Neuronal stem cell (in vitro differentiated cells): ENCODE measurements at regions not wholly inside any gene's neighbourhood (a gene's known extent, or its start where the extent isn't known, plus 50 kb on each side); places are given as distances from the start of the nearest gene placed in this dataset.

Experiments used
- DNase-seq: peaks from one replicate; pipeline ENCODE4 v3.0.0-alpha.2; 2013; ENCODE audit warnings: low spot score
- H2AFZ ChIP-seq: one replicate; pipeline ENCODE4 v1.6.1; 2013; ENCODE audit warnings: mild to moderate bottlenecking, low read length, inconsistent platforms
- H2AK5ac ChIP-seq: 2 replicates; pipeline ENCODE4 v1.6.1; 2013; ENCODE audit warnings: low read depth, mild to moderate bottlenecking, inconsistent platforms, low read length, moderate library complexity, mixed read lengths
- H2BK120ac ChIP-seq: 2 replicates; pipeline ENCODE4 v1.6.1; 2013; ENCODE audit warnings: low read depth, mild to moderate bottlenecking, inconsistent platforms, low read length, moderate library complexity, mixed read lengths
- H2BK12ac ChIP-seq: one replicate; pipeline ENCODE4 v1.6.1; 2013; ENCODE audit warnings: low read length, inconsistent platforms
- H2BK15ac ChIP-seq: 2 replicates; pipeline ENCODE4 v1.6.1; 2013; ENCODE audit warnings: mild to moderate bottlenecking, low read length, inconsistent platforms, mixed read lengths
- H2BK5ac ChIP-seq: one replicate; pipeline ENCODE4 v1.6.1; 2013; ENCODE audit warnings: inconsistent platforms, mild to moderate bottlenecking, low read length, moderate library complexity
- H3K14ac ChIP-seq: one replicate; pipeline ENCODE4 v1.6.1; 2013; ENCODE audit warnings: low read length, inconsistent platforms
- H3K18ac ChIP-seq: 2 replicates; pipeline ENCODE4 v1.6.1; 2013; ENCODE audit warnings: low read length, inconsistent platforms
- H3K23ac ChIP-seq: 2 replicates; pipeline ENCODE4 v1.6.1; 2013; ENCODE audit warnings: low read depth, mild to moderate bottlenecking, mixed read lengths, low read length, inconsistent platforms; ENCODE audit not compliant: poor library complexity
- H3K27ac ChIP-seq: replicated peaks from 3 replicates; pipeline ENCODE4 v1.5.1; 2013; ENCODE audit warnings: low read length, inconsistent platforms
- H3K27me3 ChIP-seq, 3 experiments: 2 replicates each; pipeline ENCODE4 v1.6.1; 2013; ENCODE audit warnings: low read length in 3 of 3, mild to moderate bottlenecking in 2 of 3, inconsistent platforms in 1 of 3, low read depth in 1 of 3, mixed read lengths in 1 of 3, moderate library complexity in 1 of 3; ENCODE audit not compliant: control insufficient read depth in 3 of 3, insufficient read depth in 3 of 3
- H3K36me3 ChIP-seq, 2 donors: replicated peaks in 1 of 2; 2 replicates each; pipeline ENCODE4 v1.6.1; 2013; ENCODE audit warnings: low read length in 2 of 2; ENCODE audit not compliant: control insufficient read depth in 2 of 2, insufficient read depth in 2 of 2
- H3K4ac ChIP-seq: 2 replicates; pipeline ENCODE4 v1.6.1; 2013; ENCODE audit warnings: inconsistent platforms, mild to moderate bottlenecking, low read length, moderate library complexity
- H3K4me1 ChIP-seq, 2 donors: 1 replicate in 1 of 2; 2 replicates in 1 of 2; pipeline ENCODE4 v1.6.1; 2013; ENCODE audit warnings: low read length in 2 of 2, low read depth in 1 of 2; ENCODE audit not compliant: control insufficient read depth in 2 of 2, insufficient read depth in 1 of 2
- H3K4me2 ChIP-seq: one replicate; pipeline ENCODE4 v1.6.1; 2013; ENCODE audit warnings: mild to moderate bottlenecking, low read length, inconsistent platforms; ENCODE audit not compliant: insufficient read depth, poor library complexity, severe bottlenecking
- H3K4me3 ChIP-seq, 2 donors: 2 replicates each; pipeline ENCODE4 v1.5.1; 2013; ENCODE audit warnings: low read length in 2 of 2, mild to moderate bottlenecking in 2 of 2, inconsistent platforms in 1 of 2, moderate library complexity in 1 of 2
- H3K79me1 ChIP-seq: one replicate; pipeline ENCODE4 v1.6.1; 2013; ENCODE audit warnings: low read depth, mild to moderate bottlenecking, inconsistent platforms, low read length, moderate library complexity
- H3K9ac ChIP-seq: one replicate; pipeline ENCODE4 v1.6.1; 2013; ENCODE audit warnings: mild to moderate bottlenecking, low read depth, low read length, inconsistent platforms; ENCODE audit not compliant: poor library complexity
- H3K9me3 ChIP-seq, 2 donors: replicated peaks in 1 of 2; 2 replicates each; pipeline versions ENCODE3 to v1.6.1; 2013; ENCODE audit warnings: low read length in 2 of 2, mild to moderate bottlenecking in 2 of 2, inconsistent platforms in 1 of 2, low read depth in 1 of 2, mixed read lengths in 1 of 2, moderate library complexity in 1 of 2; ENCODE audit not compliant: control insufficient read depth in 2 of 2, insufficient read depth in 1 of 2
- H4K8ac ChIP-seq: one replicate; pipeline ENCODE4 v1.6.1; 2013; ENCODE audit warnings: low read depth, mild to moderate bottlenecking, inconsistent platforms, low read length, moderate library complexity
- H4K91ac ChIP-seq: one replicate; pipeline ENCODE4 v1.6.1; 2013; ENCODE audit warnings: low read length, low read depth, mild to moderate bottlenecking, inconsistent platforms; ENCODE audit not compliant: poor library complexity
- WGBS, 2 donors: extraction: QIAGEN DNeasy Blood & Tissue Kit; methylation state at CpG; one replicate each; pipeline ENCODE4 v1.1.7; 2013; ENCODE audit warnings: missing lambda C conversion rate in 2 of 2, mixed read lengths in 1 of 2; ENCODE audit not compliant: insufficient read length in 2 of 2, insufficient replicate concordance in 1 of 2; ENCODE audit errors: extremely low coverage in 2 of 2; 5-methylcytosine and 5-hydroxymethylcytosine counted together

- Histone ChIP-seq H3K4ac (no peak overlapping the region), H3K18ac (no peak overlapping the region), H3K9ac (no peak overlapping the region), H3K36me3 (no peaks in the 10 kb centered on the region), H2AK5ac (no peak overlapping the region), H2BK12ac (no peak overlapping the region), H2BK5ac (no peak overlapping the region), H2AFZ (no peak overlapping the region), H3K27ac (no peak overlapping the region), H3K4me1 (no peaks in the 10 kb centered on the region), H3K4me3 (no peak overlapping the region), H3K14ac (no peak overlapping the region), H2BK120ac (no peak overlapping the region), H3K27me3 (peaks cover 0 to 2% (median 0%) of the 10 kb centered on the region in 3 experiments), H3K23ac (no peak overlapping the region), H3K4me2 (no peak overlapping the region), H3K79me1 (no peaks in the 10 kb centered on the region), H4K8ac (no peak overlapping the region), H4K91ac (no peak overlapping the region), H3K9me3 (peaks cover 0 to 2% of the 10 kb centered on the region in 2 donors), H2BK15ac (no peak overlapping the region)
- DNase-seq: no peak
- WGBS, 2 donors: no CpG with 5 or more reads among the region's 4 CpGs
Measured at GRCh38 chr1:96075704-96076455, 645.7 kb upstream of the PTBP2 start.

DNA sequence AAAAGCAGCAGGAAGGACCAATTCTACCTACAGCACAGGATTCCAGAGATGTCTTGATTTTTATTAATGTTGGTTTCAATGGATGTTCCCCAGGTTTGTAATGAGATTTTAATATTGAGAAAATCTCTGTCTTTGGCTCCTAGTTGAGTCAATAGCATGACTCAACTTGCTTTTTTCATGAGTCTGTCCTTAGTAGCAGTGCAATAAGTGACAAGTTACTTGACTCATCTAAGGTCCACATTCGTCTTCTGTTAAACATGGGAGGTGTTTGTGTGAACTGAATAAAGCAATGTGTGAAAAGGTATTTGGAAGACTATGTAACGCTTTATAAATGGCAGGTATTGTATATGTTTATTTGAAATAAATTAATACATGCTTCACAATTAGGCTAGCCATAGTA, 645.0 kb upstream of the PTBP2 start:
- Histone ChIP-seq H3K14ac (no peak overlapping the region), H2BK120ac (no peak overlapping the region), H4K8ac (no peak overlapping the region), H3K4me2 (no peak overlapping the region), H3K4ac (no peak overlapping the region), H3K27ac (no peak overlapping the region), H4K91ac (no peak overlapping the region), H3K18ac (no peak overlapping the region), H3K4me3 (no peak overlapping the region), H2AK5ac (no peak overlapping the region), H2BK12ac (no peak overlapping the region), H2BK15ac (no peak overlapping the region), H3K9me3 (no peaks in the 10 kb centered on the region), H3K9ac (no peak overlapping the region), H3K27me3 (peaks cover 0 to 2% (median 0%) of the 10 kb centered on the region in 3 experiments), H3K36me3 (no peaks in the 10 kb centered on the region), H3K23ac (no peak overlapping the region), H3K4me1 (no peaks in the 10 kb centered on the region), H2BK5ac (no peak overlapping the region), H3K79me1 (no peaks in the 10 kb centered on the region), H2AFZ (no peak overlapping the region)
- DNase-seq: no peak
- no CpG with 5 or more reads among the region's 2 CpGs for WGBS, 2 donors

DNA sequence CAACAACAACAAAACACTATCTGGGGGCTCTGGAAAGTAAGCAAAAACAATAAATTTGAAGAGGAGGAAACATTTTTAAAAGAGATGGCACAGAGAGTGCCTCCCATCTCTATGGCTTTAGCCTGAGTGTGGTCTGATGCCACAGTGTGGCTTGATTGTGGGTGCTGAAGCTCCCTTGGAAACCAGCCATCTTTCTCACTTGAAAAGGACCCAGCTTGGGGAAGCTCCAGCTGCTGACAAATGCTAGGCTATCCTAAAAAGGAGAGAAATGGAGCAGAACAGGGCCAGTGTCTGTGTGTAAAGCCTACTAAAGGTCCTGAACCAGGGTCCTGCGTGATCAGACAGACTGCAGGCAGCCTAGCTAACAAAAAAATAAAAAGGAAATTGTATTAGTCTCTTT, 642.0 kb upstream of the PTBP2 start:
- H2AFZ ChIP-seq: no peak overlapping the region
- H4K91ac ChIP-seq: no peak overlapping the region
- no CpG with 5 or more reads among the region's 1 CpG for WGBS, 2 donors
- H3K4ac ChIP-seq: no peak overlapping the region
- no peak overlapping the region for H2BK5ac ChIP-seq
- H3K9me3 ChIP-seq: no peaks in the 10 kb centered on the region
- H3K9ac ChIP-seq: no peak overlapping the region
- no peaks in the 10 kb centered on the region for H3K4me1 ChIP-seq
- no peak overlapping the region for H3K14ac ChIP-seq
- no peak overlapping the region for H2BK120ac ChIP-seq
- no peak overlapping the region for H3K27ac ChIP-seq
- H3K4me3 ChIP-seq: no peak overlapping the region
- no peak overlapping the region for H3K23ac ChIP-seq
- H2AK5ac ChIP-seq: no peak overlapping the region
- H3K36me3 ChIP-seq: no peaks in the 10 kb centered on the region
- H3K27me3 ChIP-seq: no peaks in the 10 kb centered on the region
- H3K79me1 ChIP-seq: no peaks in the 10 kb centered on the region
- no peak for DNase-seq
- no peak overlapping the region for H2BK15ac ChIP-seq
- H4K8ac ChIP-seq: no peak overlapping the region
- no peak overlapping the region for H3K4me2 ChIP-seq
- no peak overlapping the region for H3K18ac ChIP-seq
- no peak overlapping the region for H2BK12ac ChIP-seq

DNA sequence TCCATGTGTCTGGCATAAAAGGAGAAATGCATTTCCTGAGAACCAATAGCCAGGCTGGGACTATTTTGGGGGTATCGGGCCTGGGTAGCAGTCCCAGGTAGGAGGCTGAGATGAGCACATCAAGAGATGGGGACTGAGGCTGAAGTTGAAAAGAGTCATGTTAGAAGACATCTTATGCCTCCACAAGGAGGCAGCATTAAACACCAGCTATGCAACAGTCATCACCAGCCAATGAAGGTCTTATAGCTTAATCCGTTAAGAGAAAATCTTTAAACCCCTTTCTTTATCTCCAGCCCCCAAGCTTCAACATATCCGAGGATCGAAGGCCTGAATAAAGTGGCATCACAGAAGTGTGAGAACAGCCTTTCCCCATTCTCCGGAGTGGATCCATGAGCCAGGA, 640.7 kb upstream of the PTBP2 start:
- Histone ChIP-seq H2BK120ac (no peak overlapping the region), H3K14ac (no peak overlapping the region), H2AK5ac (no peak overlapping the region), H4K91ac (no peak overlapping the region), H2BK15ac (no peak overlapping the region), H2AFZ (no peak overlapping the region), H3K27ac (no peak overlapping the region), H3K79me1 (no peaks in the 10 kb centered on the region), H3K23ac (no peak overlapping the region), H3K4ac (no peak overlapping the region), H4K8ac (no peak overlapping the region), H3K36me3 (no peaks in the 10 kb centered on the region), H2BK12ac (no peak overlapping the region), H3K4me1 (no peaks in the 10 kb centered on the region), H3K9ac (no peak overlapping the region), H3K4me2 (no peak overlapping the region), H3K18ac (no peak overlapping the region), H3K9me3 (no peaks in the 10 kb centered on the region), H3K4me3 (no peak overlapping the region), H2BK5ac (no peak overlapping the region), H3K27me3 (no peaks in the 10 kb centered on the region)
- no CpG with 5 or more reads among the region's 5 CpGs for WGBS, 2 donors
- no peak for DNase-seq
